Smooth muscle cell (in vitro differentiated cells): ENCODE measurements at regions not wholly inside any gene's neighbourhood (a gene's known extent, or its start where the extent isn't known, plus 50 kb on each side); places are given as distances from the start of the nearest gene placed in this dataset.

Experiments
- DNase-seq: peaks from one replicate; lab custom pipeline; 2025; ENCODE audit not compliant: unreplicated experiment; lab: John Stamatoyannopoulos, UW
- H2AFZ ChIP-seq: fragments of 200-600 bp; sonication (generic); 2 replicates; pipeline ENCODE4 v1.6.0; 2016; ENCODE audit warnings: antibody characterized with exemption, low read depth, mild to moderate bottlenecking
- H3F3A ChIP-seq: fragments of 200-600 bp; sonication (generic); 2 replicates; pipeline ENCODE4 v1.6.0; 2017; ENCODE audit warnings: antibody characterized with exemption, low read depth
- H3K27ac ChIP-seq: fragments of 200-600 bp; sonication (generic); 2 replicates; pipeline ENCODE4 v1.5.1; 2016; ENCODE audit warnings: low read depth, mild to moderate bottlenecking
- H3K27me3 ChIP-seq: fragments of 200-600 bp; sonication (generic); 2 replicates; pipeline ENCODE4 v1.6.1; 2016; ENCODE audit warnings: low read depth, mild to moderate bottlenecking
- H3K36me3 ChIP-seq: fragments of 200-600 bp; sonication (generic); 2 replicates; pipeline ENCODE4 v1.5.1; 2016; ENCODE audit warnings: low read depth
- H3K4me1 ChIP-seq: fragments of 200-600 bp; sonication (generic); 2 replicates; pipeline ENCODE4 v1.5.1; 2016; ENCODE audit warnings: low read depth
- H3K4me2 ChIP-seq: fragments of 200-600 bp; sonication (generic); 2 replicates; pipeline ENCODE4 v1.6.0; 2016; ENCODE audit warnings: mild to moderate bottlenecking
- H3K4me3 ChIP-seq: fragments of 200-600 bp; sonication (generic); 2 replicates; pipeline ENCODE4 v1.5.1; 2016; ENCODE audit warnings: mild to moderate bottlenecking
- H3K79me2 ChIP-seq: fragments of 200-600 bp; sonication (generic); 2 replicates; pipeline ENCODE4 v1.6.0; 2016; ENCODE audit warnings: low read depth, mild to moderate bottlenecking
- H3K9ac ChIP-seq: fragments of 200-600 bp; sonication (generic); 2 replicates; pipeline ENCODE4 v1.6.0; 2016; ENCODE audit warnings: low read depth
- H3K9me3 ChIP-seq: fragments of 200-600 bp; sonication (generic); replicated peaks from 2 replicates; pipeline ENCODE4 v1.5.1; 2016; ENCODE audit warnings: low read depth
- H4K20me1 ChIP-seq: fragments of 200-600 bp; sonication (generic); 2 replicates; pipeline ENCODE4 v1.6.0; 2016; ENCODE audit warnings: low read depth
- CTCF ChIP-seq: fragments of 200-600 bp; sonication (generic); IDR thresholded peaks from 2 replicates; pipeline ENCODE4 v1.5.1; 2017; ENCODE audit warnings: borderline replicate concordance, mild to moderate bottlenecking, antibody characterized with exemption; ENCODE audit not compliant: insufficient read depth, poor library complexity, severe bottlenecking
- WGBS: methylation state at CpG from one replicate; pipeline ENCODE4 v1.1.7; 2016; ENCODE audit warnings: low lambda C conversion rate; 5-methylcytosine and 5-hydroxymethylcytosine counted together

- no peaks in the 10 kb centered on the region for H3K9me3 ChIP-seq
- no peak for TF ChIP-seq CTCF
These were observed 133.7 kb downstream of the ANXA2 start for GRCh38 chr15:60264088-60264487.

GRCh38 chr15:60264566-60264965, 133.2 kb downstream of the ANXA2 start:
- 72% methylated on average over 4 of the region's 4 CpGs for WGBS
- no peak for TF ChIP-seq CTCF

More at GRCh38 chr15:60264088-60264487, 133.7 kb downstream of the ANXA2 start:
- Histone ChIP-seq H4K20me1 (no peaks in the 10 kb centered on the region), H3K36me3 (no peaks in the 10 kb centered on the region), H3K27me3 (peaks cover 29% of the 10 kb centered on the region), H3K27ac (no peak overlapping the region), H3F3A (no peaks in the 10 kb centered on the region), H3K4me3 (no peak overlapping the region), H3K79me2 (no peaks in the 10 kb centered on the region), H3K4me2 (no peak overlapping the region), H3K9ac (no peak overlapping the region), H2AFZ (no peak overlapping the region), H3K4me1 (no peaks in the 10 kb centered on the region)
- 84% methylated on average over 4 of the region's 4 CpGs for WGBS
- DNase-seq = no peak

GRCh38 chr15:60265057-60265456, 132.7 kb downstream of the ANXA2 start:
- Histone ChIP-seq H3K27ac (no peak overlapping the region), H2AFZ (no peak overlapping the region), H3K4me3 (no peak overlapping the region), H3K36me3 (no peaks in the 10 kb centered on the region), H3K79me2 (no peaks in the 10 kb centered on the region), H3K9me3 (no peaks in the 10 kb centered on the region), H3K4me2 (no peak overlapping the region), H3K4me1 (no peaks in the 10 kb centered on the region), H3F3A (no peaks in the 10 kb centered on the region), H3K27me3 (peaks cover 28% of the 10 kb centered on the region), H4K20me1 (no peaks in the 10 kb centered on the region), H3K9ac (no peak overlapping the region)
- DNase-seq = no peak
- no peak for TF ChIP-seq CTCF

More at GRCh38 chr15:60264566-60264965, 133.2 kb downstream of the ANXA2 start:
- Histone ChIP-seq H3K27me3 (peaks cover 28% of the 10 kb centered on the region), H4K20me1 (no peaks in the 10 kb centered on the region), H3K79me2 (no peaks in the 10 kb centered on the region), H3K4me2 (no peak overlapping the region), H3K4me1 (no peaks in the 10 kb centered on the region), H3K27ac (no peak overlapping the region), H3K36me3 (no peaks in the 10 kb centered on the region), H3K9me3 (no peaks in the 10 kb centered on the region), H3F3A (no peaks in the 10 kb centered on the region), H3K9ac (no peak overlapping the region), H2AFZ (no peak overlapping the region), H3K4me3 (no peak overlapping the region)
- no peak for DNase-seq

- Histone ChIP-seq H2AFZ (no peak overlapping the region), H3K9ac (no peak overlapping the region), H3K9me3 (peaks cover 11% of the 10 kb centered on the region), H3K79me2 (no peaks in the 10 kb centered on the region), H3K36me3 (no peaks in the 10 kb centered on the region), H3K4me2 (no peak overlapping the region), H3K27ac (no peak overlapping the region), H3K27me3 (peaks cover 9% of the 10 kb centered on the region), H4K20me1 (no peaks in the 10 kb centered on the region), H3F3A (no peaks in the 10 kb centered on the region), H3K4me3 (no peak overlapping the region), H3K4me1 (no peaks in the 10 kb centered on the region)
- WGBS = 73% methylated on average over 2 of the region's 2 CpGs
- no peak for DNase-seq
- no peak for TF ChIP-seq CTCF
These were observed 125.2 kb downstream of the ANXA2 start for GRCh38 chr15:60272623-60273022.
